ENCODE measurements at regions not wholly inside any gene's neighbourhood (a gene's known extent, or its start where the extent isn't known, plus 50 kb on each side); places are given as distances from the start of the nearest gene placed in this dataset.

GRCh38 chr3:194023501-194024280, 112.3 kb upstream of the HES1 start:
- no peaks in the 10 kb centered on the region for H3K36me3 Mint-ChIP-seq (ENCODE audit: insufficient read depth)
- H3K9me3 Mint-ChIP-seq, result no peaks in the 10 kb centered on the region
- ATAC-seq (replicated peaks; ENCODE audit: extremely low read depth, poor library complexity, severe bottlenecking) (no peak), DNase-seq (ENCODE audit: low spot score in 2 of 2) (no peak)
- no peak overlapping the region for H3K27ac Mint-ChIP-seq (ENCODE audit: low read depth)
- peaks cover 27% of the 10 kb centered on the region for H3K27me3 Mint-ChIP-seq
- H3K4me1 Mint-ChIP-seq, result no peaks in the 10 kb centered on the region
- no peak overlapping the region for H3K4me3 Mint-ChIP-seq

- no peak for ATAC-seq (replicated peaks; ENCODE audit: extremely low read depth, poor library complexity, severe bottlenecking)
- H3K4me1 Mint-ChIP-seq, result no peaks in the 10 kb centered on the region
- DNase-seq (ENCODE audit: low spot score in 2 of 2), result no peak
- no peak overlapping the region for H3K27ac Mint-ChIP-seq (ENCODE audit: low read depth)
- peaks cover 16% of the 10 kb centered on the region for H3K27me3 Mint-ChIP-seq
- no peaks in the 10 kb centered on the region for H3K9me3 Mint-ChIP-seq
- no peaks in the 10 kb centered on the region for H3K36me3 Mint-ChIP-seq (ENCODE audit: insufficient read depth)
- H3K4me3 Mint-ChIP-seq, result no peak overlapping the region
Observed at GRCh38 chr3:194025119-194025518, 110.8 kb upstream of the HES1 start.

- Mint-ChIP-seq H3K36me3 (ENCODE audit: insufficient read depth) (no peaks in the 10 kb centered on the region), H3K4me3 (no peak overlapping the region), H3K27me3 (peaks cover 20% of the 10 kb centered on the region), H3K9me3 (no peaks in the 10 kb centered on the region), H3K27ac (ENCODE audit: low read depth) (no peak overlapping the region), H3K4me1 (no peaks in the 10 kb centered on the region)
- no peak for DNase-seq (ENCODE audit: low spot score in 2 of 2)
- ATAC-seq (replicated peaks; ENCODE audit: extremely low read depth, poor library complexity, severe bottlenecking), result no peak
Observed at GRCh38 chr3:194025951-194026350, 110.0 kb upstream of the HES1 start.

- H3K9me3 Mint-ChIP-seq, result no peaks in the 10 kb centered on the region
- DNase-seq (ENCODE audit: low spot score in 2 of 2) (no peak), ATAC-seq (replicated peaks; ENCODE audit: extremely low read depth, poor library complexity, severe bottlenecking) (no peak)
- no peaks in the 10 kb centered on the region for H3K36me3 Mint-ChIP-seq (ENCODE audit: insufficient read depth)
- H3K4me1 Mint-ChIP-seq, result no peaks in the 10 kb centered on the region
- H3K27me3 Mint-ChIP-seq, result peaks cover 39% of the 10 kb centered on the region
- H3K4me3 Mint-ChIP-seq, result no peak overlapping the region
- H3K27ac Mint-ChIP-seq (ENCODE audit: low read depth), result no peak overlapping the region
Observed at GRCh38 chr3:194028434-194029004, 107.4 kb upstream of the HES1 start.

GRCh38 chr3:194029846-194030245, 106.1 kb upstream of the HES1 start:
- no peak overlapping the region for H3K4me3 Mint-ChIP-seq
- no peaks in the 10 kb centered on the region for H3K9me3 Mint-ChIP-seq
- peaks cover 47% of the 10 kb centered on the region for H3K27me3 Mint-ChIP-seq
- no peak overlapping the region for H3K27ac Mint-ChIP-seq (ENCODE audit: low read depth)
- no peaks in the 10 kb centered on the region for H3K4me1 Mint-ChIP-seq
- no peaks in the 10 kb centered on the region for H3K36me3 Mint-ChIP-seq (ENCODE audit: insufficient read depth)
- ATAC-seq (replicated peaks; ENCODE audit: extremely low read depth, poor library complexity, severe bottlenecking) (no peak), DNase-seq (ENCODE audit: low spot score in 2 of 2) (no peak)

- H3K4me3 Mint-ChIP-seq, result no peak overlapping the region
- no peak for DNase-seq (ENCODE audit: low spot score in 2 of 2)
- H3K27me3 Mint-ChIP-seq, result peaks cover 47% of the 10 kb centered on the region
- H3K36me3 Mint-ChIP-seq (ENCODE audit: insufficient read depth), result no peaks in the 10 kb centered on the region
- ATAC-seq (replicated peaks; ENCODE audit: extremely low read depth, poor library complexity, severe bottlenecking), result no peak
- no peaks in the 10 kb centered on the region for H3K4me1 Mint-ChIP-seq
- no peaks in the 10 kb centered on the region for H3K9me3 Mint-ChIP-seq
- no peak overlapping the region for H3K27ac Mint-ChIP-seq (ENCODE audit: low read depth)
Observed at GRCh38 chr3:194030372-194030771, 105.6 kb upstream of the HES1 start.

GRCh38 chr3:194031349-194031748, 104.6 kb upstream of the HES1 start:
- H3K9me3 Mint-ChIP-seq, result no peaks in the 10 kb centered on the region
- no peaks in the 10 kb centered on the region for H3K4me1 Mint-ChIP-seq
- no peak overlapping the region for H3K4me3 Mint-ChIP-seq
- ATAC-seq (replicated peaks; ENCODE audit: extremely low read depth, poor library complexity, severe bottlenecking), result no peak
- H3K36me3 Mint-ChIP-seq (ENCODE audit: insufficient read depth), result no peaks in the 10 kb centered on the region
- DNase-seq (ENCODE audit: low spot score in 2 of 2), result no peak
- no peak overlapping the region for H3K27ac Mint-ChIP-seq (ENCODE audit: low read depth)
- peaks cover 47% of the 10 kb centered on the region for H3K27me3 Mint-ChIP-seq

GRCh38 chr3:194031867-194032635, 103.9 kb upstream of the HES1 start:
- ATAC-seq (replicated peaks; ENCODE audit: extremely low read depth, poor library complexity, severe bottlenecking), result no peak
- Mint-ChIP-seq H3K36me3 (ENCODE audit: insufficient read depth) (no peaks in the 10 kb centered on the region), H3K4me3 (no peak overlapping the region), H3K9me3 (no peaks in the 10 kb centered on the region), H3K4me1 (no peaks in the 10 kb centered on the region), H3K27me3 (peaks cover 42% of the 10 kb centered on the region), H3K27ac (ENCODE audit: low read depth) (no peak overlapping the region)
- no peak for DNase-seq (ENCODE audit: low spot score in 2 of 2)

DNA sequence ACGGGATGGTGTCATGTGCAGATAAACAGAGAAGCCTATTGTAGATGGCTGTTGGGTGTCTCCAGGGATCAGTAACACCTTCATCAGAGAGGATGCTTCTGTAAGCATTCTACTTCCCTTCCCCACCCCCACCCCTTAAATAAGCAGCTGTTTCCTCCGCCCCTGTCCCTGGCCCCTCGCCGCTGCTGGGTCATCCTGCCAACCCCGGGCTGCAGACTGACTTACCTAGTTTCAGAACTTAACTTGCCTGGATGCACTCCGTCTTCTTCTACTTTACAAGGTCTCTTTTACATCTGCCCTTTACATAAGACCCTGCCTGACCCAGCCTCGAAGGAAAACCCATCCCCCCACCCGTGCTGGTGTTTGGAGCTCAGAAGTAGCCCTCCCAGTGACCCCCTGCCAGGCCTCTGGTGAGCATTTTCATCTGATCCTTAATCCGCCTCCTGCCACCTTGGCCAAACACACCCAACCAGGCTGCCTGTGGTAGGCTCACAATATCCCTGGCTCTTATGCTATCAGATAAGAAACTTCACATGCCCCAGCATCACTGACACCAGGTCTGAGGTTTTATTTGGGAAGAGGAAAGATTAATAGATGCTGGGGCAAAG, 103.0 kb upstream of the HES1 start:
- Mint-ChIP-seq H3K4me1 (no peaks in the 10 kb centered on the region), H3K9me3 (no peaks in the 10 kb centered on the region), H3K36me3 (ENCODE audit: insufficient read depth) (no peaks in the 10 kb centered on the region), H3K4me3 (no peak overlapping the region), H3K27ac (ENCODE audit: low read depth) (no peak overlapping the region), H3K27me3 (peaks cover 34% of the 10 kb centered on the region)
- ATAC-seq (replicated peaks; ENCODE audit: extremely low read depth, poor library complexity, severe bottlenecking), result no peak
- DNase-seq (ENCODE audit: low spot score in 2 of 2), result no peak

DNA sequence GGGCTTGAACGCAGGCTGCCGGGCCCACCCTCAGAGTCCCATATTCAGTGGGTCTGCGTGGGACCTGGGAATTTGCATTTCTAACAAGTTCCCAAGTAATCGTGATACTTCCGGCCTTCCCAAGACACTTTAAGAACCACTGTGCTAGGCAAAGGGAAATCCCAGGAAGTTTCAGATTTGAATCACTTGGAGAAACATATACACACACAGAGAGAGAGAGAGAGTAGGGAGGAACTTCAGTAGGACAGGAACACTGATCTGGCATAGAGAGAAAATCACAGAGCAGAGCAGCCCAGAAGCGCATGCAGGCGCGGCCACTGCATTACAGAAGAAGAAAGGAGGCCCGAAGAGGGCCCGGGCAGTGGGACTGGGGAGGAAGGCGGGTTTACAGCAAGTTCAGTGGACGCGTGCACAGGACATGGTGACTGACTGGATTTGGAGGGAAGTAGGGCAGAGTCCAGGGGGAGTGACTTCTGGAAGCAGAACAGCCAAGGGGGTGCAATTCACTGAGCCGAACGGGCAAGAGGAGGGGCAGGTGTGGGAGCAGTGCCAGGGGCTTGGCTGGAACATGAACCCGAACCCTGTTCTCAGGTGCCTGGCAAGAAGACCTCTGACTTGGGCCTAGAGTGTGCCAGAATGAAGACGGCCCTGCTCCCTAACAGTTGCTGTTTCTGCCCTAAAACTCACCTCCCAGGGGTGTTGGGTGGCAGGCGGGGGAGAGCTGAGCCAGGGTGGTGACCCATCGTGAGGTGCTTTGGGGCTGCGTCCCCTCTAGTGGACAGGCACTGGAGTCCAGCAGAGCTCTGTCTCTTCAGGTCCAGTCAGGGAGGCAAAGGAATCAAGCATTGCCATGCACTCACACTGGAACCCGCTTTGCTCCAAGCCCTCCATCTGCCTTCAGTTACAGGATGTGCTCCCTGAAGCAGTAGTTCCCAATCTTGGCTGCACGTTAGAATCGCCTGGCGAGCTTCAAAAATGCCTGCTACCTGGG, 101.3 kb upstream of the HES1 start:
- H3K4me3 Mint-ChIP-seq, result no peak overlapping the region
- H3K4me1 Mint-ChIP-seq, result no peaks in the 10 kb centered on the region
- H3K9me3 Mint-ChIP-seq, result no peaks in the 10 kb centered on the region
- DNase-seq (ENCODE audit: low spot score in 2 of 2), result no peak
- no peak for ATAC-seq (replicated peaks; ENCODE audit: extremely low read depth, poor library complexity, severe bottlenecking)
- peaks cover 34% of the 10 kb centered on the region for H3K27me3 Mint-ChIP-seq
- H3K27ac Mint-ChIP-seq (ENCODE audit: low read depth), result no peak overlapping the region
- H3K36me3 Mint-ChIP-seq (ENCODE audit: insufficient read depth), result no peaks in the 10 kb centered on the region

- ATAC-seq (replicated peaks; ENCODE audit: extremely low read depth, poor library complexity, severe bottlenecking) (no peak), DNase-seq (ENCODE audit: low spot score in 2 of 2) (no peak)
- no peaks in the 10 kb centered on the region for H3K9me3 Mint-ChIP-seq
- H3K27me3 Mint-ChIP-seq, result peaks cover 30% of the 10 kb centered on the region
- no peaks in the 10 kb centered on the region for H3K36me3 Mint-ChIP-seq (ENCODE audit: insufficient read depth)
- H3K4me3 Mint-ChIP-seq, result no peak overlapping the region
- H3K4me1 Mint-ChIP-seq, result no peaks in the 10 kb centered on the region
- H3K27ac Mint-ChIP-seq (ENCODE audit: low read depth), result no peak overlapping the region
Observed at GRCh38 chr3:194035406-194036138, 100.4 kb upstream of the HES1 start.

Data from central memory CD8-positive, alpha-beta T cell (primary cell).